ENCODE measurements at regions not wholly inside any gene's neighbourhood (a gene's known extent, or its start where the extent isn't known, plus 50 kb on each side); places are given as distances from the start of the nearest gene placed in this dataset.

DNA sequence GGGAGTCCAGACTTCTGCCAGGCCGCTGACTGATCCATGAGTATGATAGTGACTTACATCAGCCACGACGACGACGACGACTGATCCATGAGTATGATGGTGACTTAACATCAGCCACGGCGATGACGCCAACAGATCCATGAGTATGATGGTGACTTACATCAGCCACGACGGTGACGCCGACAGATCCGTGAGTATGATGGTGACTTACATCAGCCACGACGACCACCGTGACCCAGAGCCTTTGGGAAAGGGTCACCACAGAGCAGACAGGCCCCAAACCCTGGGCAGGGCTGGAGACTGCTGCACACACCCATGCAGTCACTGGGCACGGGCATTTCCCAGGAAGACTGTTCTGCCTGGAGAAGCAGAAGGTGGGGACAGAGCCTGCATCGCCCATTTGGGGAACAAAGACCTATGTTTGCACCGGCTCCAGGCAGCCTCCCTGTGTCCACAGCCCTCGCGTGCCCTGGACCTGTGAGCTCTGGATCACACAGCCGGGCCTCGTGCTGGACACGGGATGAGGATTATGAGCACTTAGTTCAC, 130.9 kb upstream of the SPACA7 start:
- Histone ChIP-seq H3K4me2 (ENCODE audit: low read length) (no peak overlapping the region), H3K79me2 (ENCODE audit: insufficient read depth, low read length) (no peaks in the 10 kb centered on the region), H3K36me3 (ENCODE audit: control insufficient read depth in 1 of 2, insufficient read depth in 2 of 2, low read length in 2 of 2) (no peaks in the 10 kb centered on the region), H3K9ac (ENCODE audit: low read length) (no peak overlapping the region), H2AFZ (ENCODE audit: low read depth, low read length, poor library complexity, severe bottlenecking) (no peak overlapping the region), H3K4me3 (replicated peaks in 1 of 2; ENCODE audit: low read depth in 1 of 2, low read length in 2 of 2) (no peak overlapping the region), H3K9me3 (ENCODE audit: control insufficient read depth in 1 of 2, insufficient read depth in 1 of 2, low read depth in 1 of 2, low read length in 2 of 2) (no peaks in the 10 kb centered on the region), H3K27me3 (ENCODE audit: insufficient read depth, low read length) (peaks cover 15% of the 10 kb centered on the region), H3K4me1 (ENCODE audit: control insufficient read depth in 1 of 2, insufficient read depth in 2 of 2, low read length in 2 of 2) (no peaks in the 10 kb centered on the region), H4K20me1 (ENCODE audit: insufficient read depth) (no peaks in the 10 kb centered on the region), H3K9me2 (ENCODE audit: insufficient read depth) (no peaks in the 10 kb centered on the region), H3K27ac (ENCODE audit: low read depth, low read length) (no peak overlapping the region)
- RAD21 ChIA-PET (ENCODE audit: low non-redundant PET in 1 of 2, low total read pairs in 2 of 2, uncharacterized antibody in 2 of 2, unreplicated experiment in 2 of 2), result no interaction called here
- intact Hi-C loops (cut with micrococcal nuclease), result no loop called here
- ATAC-seq (no peak), DNase-seq (ENCODE audit: low read depth, low spot score) (no peak)
- TF ChIP-seq, protein P1, sequence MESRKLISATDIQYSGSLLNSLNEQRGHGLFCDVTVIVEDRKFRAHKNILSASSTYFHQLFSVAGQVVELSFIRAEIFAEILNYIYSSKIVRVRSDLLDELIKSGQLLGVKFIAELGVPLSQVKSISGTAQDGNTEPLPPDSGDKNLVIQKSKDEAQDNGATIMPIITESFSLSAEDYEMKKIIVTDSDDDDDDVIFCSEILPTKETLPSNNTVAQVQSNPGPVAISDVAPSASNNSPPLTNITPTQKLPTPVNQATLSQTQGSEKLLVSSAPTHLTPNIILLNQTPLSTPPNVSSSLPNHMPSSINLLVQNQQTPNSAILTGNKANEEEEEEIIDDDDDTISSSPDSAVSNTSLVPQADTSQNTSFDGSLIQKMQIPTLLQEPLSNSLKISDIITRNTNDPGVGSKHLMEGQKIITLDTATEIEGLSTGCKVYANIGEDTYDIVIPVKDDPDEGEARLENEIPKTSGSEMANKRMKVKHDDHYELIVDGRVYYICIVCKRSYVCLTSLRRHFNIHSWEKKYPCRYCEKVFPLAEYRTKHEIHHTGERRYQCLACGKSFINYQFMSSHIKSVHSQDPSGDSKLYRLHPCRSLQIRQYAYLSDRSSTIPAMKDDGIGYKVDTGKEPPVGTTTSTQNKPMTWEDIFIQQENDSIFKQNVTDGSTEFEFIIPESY (IDR thresholded peaks at IDR 0.05; ENCODE audit: extremely low read depth, insufficient replicate concordance, low read length), result no peak
- TF ChIP-seq CBX3 (IDR thresholded peaks at IDR 0.05; ENCODE audit: low read depth) (no peak), RAD21 (IDR thresholded peaks at IDR 0.05; ENCODE audit: low read depth) (no peak), EZH2 (IDR thresholded peaks at IDR 0.05) (no peak), TCF7L2 (IDR thresholded peaks at IDR 0.05; ENCODE audit: borderline replicate concordance, extremely low read depth, insufficient read depth, insufficient read length) (no peak), EZH2phosphoT487 (IDR thresholded peaks at IDR 0.05; ENCODE audit: borderline replicate concordance) (no peak), SP1 (IDR thresholded peaks at IDR 0.05; ENCODE audit: low read depth) (no peak), EGR1 (IDR thresholded peaks at IDR 0.05; ENCODE audit: low read depth) (no peak), YY1 (IDR thresholded peaks at IDR 0.05; ENCODE audit: extremely low read depth, insufficient replicate concordance, low read depth, low read length) (no peak), FOSL1 (IDR thresholded peaks at IDR 0.05; ENCODE audit: low read depth) (no peak), CTCF (IDR thresholded peaks at IDR 0.05 in 2 of 3, conservative IDR thresholded peaks at IDR 0.05 in 1 of 3; ENCODE audit: borderline replicate concordance in 1 of 3, insufficient read depth in 1 of 3, low read depth in 2 of 3, low read length in 2 of 3) (no peak), REST (IDR thresholded peaks at IDR 0.05; ENCODE audit: low read depth) (no peak), ELF1 (IDR thresholded peaks at IDR 0.05; ENCODE audit: borderline replicate concordance, low read depth) (no peak)
- TF ChIP-seq, protein P2, sequence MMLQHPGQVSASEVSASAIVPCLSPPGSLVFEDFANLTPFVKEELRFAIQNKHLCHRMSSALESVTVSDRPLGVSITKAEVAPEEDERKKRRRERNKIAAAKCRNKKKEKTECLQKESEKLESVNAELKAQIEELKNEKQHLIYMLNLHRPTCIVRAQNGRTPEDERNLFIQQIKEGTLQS (IDR thresholded peaks at IDR 0.05), result no peak
- no TSS peak for BruUV-seq (replicated peaks)
- POLR2A ChIA-PET, result no interaction called here
- CTCF ChIA-PET, result no interaction called here
